K562 (cell line): ENCODE measurements at regions not wholly inside any gene's neighbourhood (a gene's known extent, or its start where the extent isn't known, plus 50 kb on each side); places are given as distances from the start of the nearest gene placed in this dataset.

ENCODE experiments used
- ATAC-seq: fragments of 200-7000 bp; cut with Tn5 transposase; 3 replicates; pipeline ENCODE4 v1.9.1; 2020; ENCODE audit warnings: moderate library complexity
- BruUV-seq: library from RNA; stranded (reverse); fragments of 400-500 nt; replicated peaks from 2 replicates; lab custom pipeline; 2021; lab: Mats Ljungman, UMichigan
- CTCF ChIA-PET: fragments of 300-600 bp; formaldehyde crosslinking; extraction: SDS; loops from one replicate; lab custom pipeline; 2021; ENCODE audit warnings: low intra/inter-chr PET ratio; lab: Yijun Ruan, JAX
- POLR2A ChIA-PET: fragments of 300-600, 350-650 bp; sonication (Branson Sonifier 250); formaldehyde crosslinking; extraction: SDS; loops from one replicate; lab custom pipeline; 2021; ENCODE audit warnings: antibody characterized with exemption, inconsistent platforms; lab: Yijun Ruan, JAX
- DNase-seq, 4 experiments: peaks; one replicate each; pipeline versions ENCODE4 v3.0.0 to v3.0.0-alpha.2; 2011 to 2018; ENCODE audit warnings: low spot score in 3 of 4, mixed read lengths in 3 of 4; ENCODE audit errors: extremely low read depth in 1 of 4
- FAIRE-seq: peaks from 2 replicates; lab custom pipeline; 2011; peaks lifted over from hg19 to GRCh38; lab: Jason Lieb, UNC
- H2AFZ ChIP-seq: 2 replicates; pipeline ENCODE4 v1.6.0; 2011; ENCODE audit warnings: low read depth, low read length, control low read depth, inconsistent platforms
- H3K27ac ChIP-seq: fragments of 200-600 bp; 3 replicates; pipeline ENCODE4 v1.8.0; 2011; ENCODE audit warnings: low read depth, mild to moderate bottlenecking, control low read depth, inconsistent platforms, low read length, moderate library complexity, mixed read lengths; ENCODE audit errors: extremely low read depth
- H3K27me3 ChIP-seq, 2 experiments: fragments of 300-600 bp in 1 of 2; 2 replicates in 1 of 2; 3 replicates in 1 of 2; pipeline versions ENCODE4 v1.6.0 to v1.8.0; 2011; ENCODE audit warnings: inconsistent platforms in 2 of 2, low read length in 2 of 2, mild to moderate bottlenecking in 1 of 2, mixed read lengths in 1 of 2, moderate library complexity in 1 of 2; ENCODE audit not compliant: control insufficient read depth in 2 of 2, insufficient read depth in 2 of 2
- H3K36me3 ChIP-seq: fragments of 300-600 bp; 3 replicates; pipeline ENCODE4 v1.8.0; 2011; ENCODE audit warnings: mild to moderate bottlenecking, low read length, inconsistent platforms; ENCODE audit not compliant: control insufficient read depth, insufficient read depth
- H3K4me1 ChIP-seq, 2 experiments: fragments of 200-600 bp in 1 of 2; replicated peaks in 1 of 2; 2 replicates in 1 of 2; 3 replicates in 1 of 2; pipeline versions ENCODE4 v1.5.1 to v1.8.0; 2011; ENCODE audit warnings: inconsistent platforms in 2 of 2, low read length in 2 of 2, mild to moderate bottlenecking in 1 of 2, mixed read lengths in 1 of 2, moderate library complexity in 1 of 2; ENCODE audit not compliant: control insufficient read depth in 2 of 2, insufficient read depth in 2 of 2
- H3K4me2 ChIP-seq: 2 replicates; pipeline ENCODE4 v1.6.1; 2011; ENCODE audit warnings: low read length, control low read depth, inconsistent platforms, mixed read lengths; ENCODE audit not compliant: insufficient read depth
- H3K4me3 ChIP-seq: fragments of 200-600 bp; sonication (generic), shearing (Covaris generic); 2 replicates; pipeline ENCODE4 v1.5.1; 2016; ENCODE audit warnings: control low read depth, inconsistent platforms
- H3K79me2 ChIP-seq: fragments of 200-600 bp; 3 replicates; pipeline ENCODE4 v1.8.0; 2011; ENCODE audit warnings: low read length, inconsistent platforms; ENCODE audit not compliant: control insufficient read depth, insufficient read depth
- H3K9ac ChIP-seq, 2 experiments: 2 replicates each; pipeline versions ENCODE4 v1.6.0 to v1.6.1; 2011; ENCODE audit warnings: low read depth in 2 of 2, low read length in 2 of 2, control low read depth in 1 of 2, inconsistent platforms in 1 of 2, mild to moderate bottlenecking in 1 of 2, mixed read lengths in 1 of 2; ENCODE audit not compliant: insufficient read depth in 1 of 2
- H3K9me1 ChIP-seq: one replicate; pipeline ENCODE4 v1.6.0; 2011; ENCODE audit warnings: inconsistent platforms, mild to moderate bottlenecking, low read length, moderate library complexity; ENCODE audit not compliant: control insufficient read depth, insufficient read depth
- H3K9me3 ChIP-seq: replicated peaks from 2 replicates; pipeline ENCODE4 v1.5.1; 2011; ENCODE audit warnings: low read depth, low read length, inconsistent platforms; ENCODE audit not compliant: control insufficient read depth, insufficient read depth
- H4K20me1 ChIP-seq: replicated peaks from 2 replicates; pipeline ENCODE4 v1.6.1; 2011; ENCODE audit warnings: low read length, inconsistent platforms, mixed read lengths; ENCODE audit not compliant: control insufficient read depth, insufficient read depth
- ARID4B ChIP-seq: sonication (generic); formaldehyde crosslinking; IDR thresholded peaks from 2 replicates; pipeline ENCODE4 v1.8.0; 2022; ENCODE audit warnings: mild to moderate bottlenecking, missing genetic modification reagents
- CBX2 ChIP-seq: fragments of 200-600 bp; sonication (generic); IDR thresholded peaks from one replicate; pipeline ENCODE4 v1.6.1; 2012; ENCODE audit warnings: mild to moderate bottlenecking, low read length, inconsistent platforms; ENCODE audit not compliant: insufficient read depth, poor library complexity, severe bottlenecking
- DLX4 ChIP-seq: fragments of 250-450 bp; sonication (Bioruptor Pico); IDR thresholded peaks from 2 replicates; pipeline ENCODE4 v1.6.1; 2021; ENCODE audit warnings: mild to moderate bottlenecking
- EWSR1 ChIP-seq: fragments of 450-650 bp; IDR thresholded peaks from 2 replicates; pipeline ENCODE4 v1.6.1; 2018; ENCODE audit warnings: borderline replicate concordance, mild to moderate bottlenecking, low read depth, moderate library complexity; ENCODE audit not compliant: partially characterized antibody
- FOS ChIP-seq: IDR thresholded peaks from 3 replicates; pipeline ENCODE4 v1.6.1; 2011; ENCODE audit not compliant: insufficient read length; ENCODE audit errors: extremely low read depth
- ILK ChIP-seq: fragments of 450-650 bp; IDR thresholded peaks from 2 replicates; pipeline ENCODE4 v1.6.1; 2016; ENCODE audit warnings: missing genetic modification characterization, low read depth, mild to moderate bottlenecking, missing compliant biosample characterization, moderate library complexity, borderline replicate concordance
- KHSRP ChIP-seq: fragments of 450-650 bp; IDR thresholded peaks from 2 replicates; pipeline ENCODE4 v1.6.1; 2017
- MEF2D ChIP-seq: conservative IDR thresholded peaks from 2 replicates; pipeline ENCODE4 v1.6.1; 2016; ENCODE audit warnings: low read depth, missing genetic modification characterization, missing compliant biosample characterization
- MIER1 ChIP-seq: fragments of 450-650 bp; IDR thresholded peaks from 2 replicates; pipeline ENCODE4 v1.6.1; 2016; ENCODE audit warnings: antibody characterized with exemption, mild to moderate bottlenecking, low read depth
- SMC3 ChIP-seq: conservative IDR thresholded peaks from 2 replicates; pipeline ENCODE4 v1.6.1; 2011; ENCODE audit warnings: low read depth, low read length, improper control_type of control experiment; ENCODE audit not compliant: insufficient read depth
- ZFP36 ChIP-seq: fragments of 150-350 bp; IDR thresholded peaks from 2 replicates; pipeline ENCODE4 v1.6.1; 2018; ENCODE audit warnings: low read length, low read depth; ENCODE audit not compliant: partially characterized antibody
- ZNF584 ChIP-seq: fragments of 200-800 bp; sonication (Bioruptor generic); IDR thresholded peaks from 2 replicates; pipeline ENCODE4 v1.6.1; 2016; ENCODE audit warnings: low read depth, mild to moderate bottlenecking, missing genetic modification characterization, missing compliant biosample characterization
- ZNF766 ChIP-seq: fragments of 200-800 bp; sonication (Bioruptor generic); conservative IDR thresholded peaks from 2 replicates; pipeline ENCODE4 v1.6.1; 2016; ENCODE audit warnings: missing genetic modification characterization, missing compliant biosample characterization
- WGBS: fragments of 100-300 bp; shearing (Covaris generic); methylation state at CpG from one replicate; pipeline ENCODE4 v1.1.6; 2016; ENCODE audit warnings: low coverage, mixed read lengths; ENCODE audit not compliant: insufficient coverage; ENCODE audit errors: missing lambda C conversion rate; 5-methylcytosine and 5-hydroxymethylcytosine counted together
- in situ Hi-C: fragments of 300-500 bp; cut with MboI; formaldehyde crosslinking; loops from 4 replicates; pipeline ENCODE4 v1.15.0; 2018; ENCODE audit warnings: inconsistent platforms, mixed read lengths
- intact Hi-C: fragments of 100-400 bp; cut with micrococcal nuclease; formaldehyde crosslinking; loops from 2 replicates; pipeline ENCODE4 v1.14.2; 2022

GRCh38 chr12:86730233-86730632 is 474.0 kb upstream of the MGAT4C start:
- POLR2A ChIA-PET, result no interaction called here
- H3K9me1 ChIP-seq, result no peaks in the 10 kb centered on the region
- H3K9ac ChIP-seq, result no peak overlapping the region
- no peak overlapping the region for H3K27ac ChIP-seq
- no peaks in the 10 kb centered on the region for H3K36me3 ChIP-seq
- in situ Hi-C loops (no loop called here), intact Hi-C loops (no loop called here)
- no peak overlapping the region for H3K4me3 ChIP-seq
- no peak overlapping the region for H3K4me2 ChIP-seq
- no peaks in the 10 kb centered on the region for H3K9me3 ChIP-seq
- H2AFZ ChIP-seq, result no peak overlapping the region
- CTCF ChIA-PET, result no interaction called here
- H3K27me3 ChIP-seq, result no peaks in the 10 kb centered on the region
- no peak for ATAC-seq
- DNase-seq, result no peak
- WGBS, result 0% methylated on average over 2 of the region's 2 CpGs
- no peaks in the 10 kb centered on the region for H3K4me1 ChIP-seq
- TF ChIP-seq KHSRP (no peak), SMC3 (no peak), MIER1 (no peak), DLX4 (CRISPR knock-in tag) (no peak), CBX2 (no peak), ZNF766 (CRISPR knock-in tag) (no peak)
- TF ChIP-seq, all 486 proteins: peak for 0
- Histone ChIP-seq H4K20me1 (no peaks in the 10 kb centered on the region), H3K79me2 (no peaks in the 10 kb centered on the region)
- no peak for FAIRE-seq
- BruUV-seq, result no TSS peak

GRCh38 chr12:86729739-86730138 is 473.5 kb upstream of the MGAT4C start:
- H4K20me1 ChIP-seq, result no peaks in the 10 kb centered on the region
- CTCF ChIA-PET, result no interaction called here
- no TSS peak for BruUV-seq
- H3K9me3 ChIP-seq, result no peaks in the 10 kb centered on the region
- no peaks in the 10 kb centered on the region for H3K36me3 ChIP-seq
- no peak overlapping the region for H3K27ac ChIP-seq
- FAIRE-seq, result no peak
- intact Hi-C loops, result no loop called here
- H3K4me3 ChIP-seq, result no peak overlapping the region
- POLR2A ChIA-PET, result no interaction called here
- DNase-seq, result no peak
- H3K4me1 ChIP-seq, result no peaks in the 10 kb centered on the region
- H3K27me3 ChIP-seq, result no peaks in the 10 kb centered on the region
- H3K9me1 ChIP-seq, result no peaks in the 10 kb centered on the region
- H3K79me2 ChIP-seq, result no peaks in the 10 kb centered on the region
- no peak overlapping the region for H3K9ac ChIP-seq
- in situ Hi-C loops, result no loop called here
- WGBS, result 0% methylated on average over 1 of the region's 1 CpG
- H3K4me2 ChIP-seq, result no peak overlapping the region
- no peak overlapping the region for H2AFZ ChIP-seq
- no peak for ATAC-seq
- TF ChIP-seq ARID4B (CRISPR knock-in tag), result no peak
- no peak for TF ChIP-seq ZFP36
- no peak for TF ChIP-seq ZNF584 (CRISPR knock-in tag)
- TF ChIP-seq EWSR1, result no peak
- TF ChIP-seq ILK (tag), result no peak
- TF ChIP-seq FOS, result no peak
- no peak for TF ChIP-seq MEF2D (tag)
